ENCODE measurements at regions not wholly inside any gene's neighbourhood (a gene's known extent, or its start where the extent isn't known, plus 50 kb on each side); places are given as distances from the start of the nearest gene placed in this dataset.
"Not testable (repeated sequence)": the region's sequence is repeated elsewhere in the genome, so short reads cannot be mapped to it uniquely, and the experiment has no call there.

- POLR2A ChIA-PET: no interaction called here
- TF ChIP-seq FOXA1 (IDR thresholded peaks at IDR 0.05): no peak
- TF ChIP-seq SUZ12 (IDR thresholded peaks at IDR 0.05): no peak
- no peak for TF ChIP-seq CTBP1 (IDR thresholded peaks at IDR 0.05; ENCODE audit: borderline replicate concordance)
- no peak for TF ChIP-seq TARDBP (IDR thresholded peaks at IDR 0.05)
- no peak for TF ChIP-seq ARNT (IDR thresholded peaks at IDR 0.05)
- no peak for DNase-seq (ENCODE audit: extremely low spot score)
- CTCF ChIA-PET: interaction anchor here (0.6 kb wide), 1 partner anchor 336 kb away, joined by 3 read pairs; no protein-coding TSS in a partner anchor
Measured at GRCh38 chr18:46179306-46179705, 75.1 kb downstream of the HAUS1 start.

DNA sequence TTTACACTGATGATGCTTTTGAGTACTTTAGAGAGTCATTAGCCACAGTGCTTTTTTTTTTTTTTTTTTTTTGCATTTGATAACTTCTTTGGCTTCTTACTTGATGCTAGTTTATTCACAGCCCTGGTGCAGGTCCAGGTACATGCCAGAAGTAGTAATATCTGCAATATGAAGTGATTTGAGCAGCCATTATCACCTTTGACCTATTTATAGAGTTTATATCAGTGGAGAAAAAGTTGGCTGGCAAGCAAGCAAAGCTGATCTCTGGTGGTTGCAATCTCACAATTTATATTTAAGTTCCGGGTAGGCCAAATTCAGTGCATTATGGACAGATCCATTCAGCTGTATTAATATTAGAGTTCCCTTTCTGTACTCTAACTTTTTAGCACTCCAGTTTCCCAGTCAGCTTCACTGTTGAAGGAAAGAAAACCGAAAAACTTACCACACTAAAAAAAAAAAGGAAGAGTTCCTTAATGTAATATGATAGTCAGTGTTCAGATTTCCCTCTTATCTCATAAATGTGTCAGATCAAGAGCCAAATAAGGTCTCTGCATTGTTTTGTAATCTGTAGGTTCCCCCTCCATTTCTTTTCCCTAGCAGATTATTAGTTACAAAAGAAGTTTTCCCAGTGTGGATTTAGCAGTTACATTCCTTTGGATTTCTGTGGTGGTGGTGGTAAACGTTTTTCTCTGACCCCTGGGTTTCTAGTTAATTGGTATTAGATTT lies 78.6 kb downstream of the HAUS1 start:
- ChIA-PET POLR2A (interaction anchor here (0.8 to 1.0 kb wide), 2 partner anchors 9 to 516 kb away, joined by 3 to 6 read pairs; a partner anchor contains a TSS), CTCF (interaction anchor here (2.3 kb wide), 1 partner anchor 10 kb away, joined by 17 read pairs; a partner anchor contains a TSS)
- no peak for TF ChIP-seq ELF4 (IDR thresholded peaks at IDR 0.05)
- TF ChIP-seq, protein P1, sequence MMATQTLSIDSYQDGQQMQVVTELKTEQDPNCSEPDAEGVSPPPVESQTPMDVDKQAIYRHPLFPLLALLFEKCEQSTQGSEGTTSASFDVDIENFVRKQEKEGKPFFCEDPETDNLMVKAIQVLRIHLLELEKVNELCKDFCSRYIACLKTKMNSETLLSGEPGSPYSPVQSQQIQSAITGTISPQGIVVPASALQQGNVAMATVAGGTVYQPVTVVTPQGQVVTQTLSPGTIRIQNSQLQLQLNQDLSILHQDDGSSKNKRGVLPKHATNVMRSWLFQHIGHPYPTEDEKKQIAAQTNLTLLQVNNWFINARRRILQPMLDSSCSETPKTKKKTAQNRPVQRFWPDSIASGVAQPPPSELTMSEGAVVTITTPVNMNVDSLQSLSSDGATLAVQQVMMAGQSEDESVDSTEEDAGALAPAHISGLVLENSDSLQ (IDR thresholded peaks at IDR 0.05): 0 out of 2 replicates have a peak, but pooled peaks have one; percentile 43
- no peak for TF ChIP-seq HDGF (IDR thresholded peaks at IDR 0.05; ENCODE audit: borderline replicate concordance)
- no peak for TF ChIP-seq ZNF384 (IDR thresholded peaks at IDR 0.05)
- TF ChIP-seq NFRKB (IDR thresholded peaks at IDR 0.05): no peak
- no peak for DNase-seq (ENCODE audit: extremely low spot score)

GRCh38 chr18:46184296-46184695 lies 80.1 kb downstream of the HAUS1 start:
- CTCF ChIA-PET: interaction anchor here (1.9 kb wide), 1 partner anchor 11 kb away, joined by 6 read pairs; a partner anchor contains a TSS
- POLR2A ChIA-PET; DNase-seq (ENCODE audit: extremely low spot score): not testable (repeated sequence)

- no peak for TF ChIP-seq LEF1 (IDR thresholded peaks at IDR 0.05; ENCODE audit: borderline replicate concordance)
- TF ChIP-seq ARNT (IDR thresholded peaks at IDR 0.05): no peak
- no peak for TF ChIP-seq ZNF384 (IDR thresholded peaks at IDR 0.05)
- no peak for TF ChIP-seq SUZ12 (IDR thresholded peaks at IDR 0.05)
- TF ChIP-seq ELF4 (IDR thresholded peaks at IDR 0.05): no peak
- no peak for TF ChIP-seq L3MBTL2 (conservative IDR thresholded peaks at IDR 0.05)
- TF ChIP-seq HDGF (IDR thresholded peaks at IDR 0.05; ENCODE audit: borderline replicate concordance): no peak
- TF ChIP-seq NFRKB (IDR thresholded peaks at IDR 0.05): no peak
- TF ChIP-seq BHLHE40 (IDR thresholded peaks at IDR 0.05; ENCODE audit: borderline replicate concordance): no peak
- TF ChIP-seq CTBP1 (IDR thresholded peaks at IDR 0.05; ENCODE audit: borderline replicate concordance): no peak
- no peak for TF ChIP-seq TARDBP (IDR thresholded peaks at IDR 0.05)
- TF ChIP-seq, protein P1 (IDR thresholded peaks at IDR 0.05): no peak
- TF ChIP-seq FOXM1 (IDR thresholded peaks at IDR 0.05; ENCODE audit: borderline replicate concordance): no peak
- no peak for TF ChIP-seq FOXA1 (IDR thresholded peaks at IDR 0.05)
- TF ChIP-seq SP1 (IDR thresholded peaks at IDR 0.05): no peak
- DNase-seq (ENCODE audit: extremely low spot score): no peak
- ChIA-PET CTCF (interaction anchor here (1.9 kb wide), 1 partner anchor 11 kb away, joined by 6 read pairs; a partner anchor contains a TSS), POLR2A (no interaction called here)
Measured at GRCh38 chr18:46184727-46185126, 80.5 kb downstream of the HAUS1 start.

- no peak for DNase-seq (ENCODE audit: extremely low spot score)
- ChIA-PET CTCF (no interaction called here), POLR2A (no interaction called here)
- TF ChIP-seq SUZ12 (IDR thresholded peaks at IDR 0.05): no peak
- TF ChIP-seq ZNF384 (IDR thresholded peaks at IDR 0.05): no peak
- no peak for TF ChIP-seq FOXK2 (IDR thresholded peaks at IDR 0.05)
- no peak for TF ChIP-seq ELF4 (IDR thresholded peaks at IDR 0.05)
- no peak for TF ChIP-seq NFRKB (IDR thresholded peaks at IDR 0.05)
- TF ChIP-seq ARNT (IDR thresholded peaks at IDR 0.05): no peak
- no peak for TF ChIP-seq BHLHE40 (IDR thresholded peaks at IDR 0.05; ENCODE audit: borderline replicate concordance)
- no peak for TF ChIP-seq TARDBP (IDR thresholded peaks at IDR 0.05)
- no peak for TF ChIP-seq FOXM1 (IDR thresholded peaks at IDR 0.05; ENCODE audit: borderline replicate concordance)
- TF ChIP-seq, protein P1 (IDR thresholded peaks at IDR 0.05): no peak
- TF ChIP-seq L3MBTL2 (conservative IDR thresholded peaks at IDR 0.05): no peak
- no peak for TF ChIP-seq LEF1 (IDR thresholded peaks at IDR 0.05; ENCODE audit: borderline replicate concordance)
- TF ChIP-seq CTBP1 (IDR thresholded peaks at IDR 0.05; ENCODE audit: borderline replicate concordance): no peak
- no peak for TF ChIP-seq FOXA1 (IDR thresholded peaks at IDR 0.05)
- TF ChIP-seq SP1 (IDR thresholded peaks at IDR 0.05): no peak
- TF ChIP-seq HDGF (IDR thresholded peaks at IDR 0.05; ENCODE audit: borderline replicate concordance): no peak
Measured at GRCh38 chr18:46190667-46191066, 86.5 kb downstream of the HAUS1 start.

- CTCF ChIA-PET: interaction anchor here (0.6 kb wide), 1 partner anchor 235 kb away, joined by 3 read pairs; no protein-coding TSS in a partner anchor
- no peak for DNase-seq (ENCODE audit: extremely low spot score)
- POLR2A ChIA-PET: no interaction called here
- TF ChIP-seq BHLHE40 (IDR thresholded peaks at IDR 0.05; ENCODE audit: borderline replicate concordance): no peak
- TF ChIP-seq, protein P1 (IDR thresholded peaks at IDR 0.05): no peak
- TF ChIP-seq L3MBTL2 (conservative IDR thresholded peaks at IDR 0.05): no peak
- no peak for TF ChIP-seq FOXK2 (IDR thresholded peaks at IDR 0.05)
- no peak for TF ChIP-seq ARNT (IDR thresholded peaks at IDR 0.05)
- TF ChIP-seq ZNF384 (IDR thresholded peaks at IDR 0.05): no peak
- no peak for TF ChIP-seq HDGF (IDR thresholded peaks at IDR 0.05; ENCODE audit: borderline replicate concordance)
- no peak for TF ChIP-seq ELF4 (IDR thresholded peaks at IDR 0.05)
- TF ChIP-seq SP1 (IDR thresholded peaks at IDR 0.05): no peak
- no peak for TF ChIP-seq FOXM1 (IDR thresholded peaks at IDR 0.05; ENCODE audit: borderline replicate concordance)
- no peak for TF ChIP-seq CTBP1 (IDR thresholded peaks at IDR 0.05; ENCODE audit: borderline replicate concordance)
Measured at GRCh38 chr18:46196627-46197243, 92.5 kb downstream of the HAUS1 start.
